Esophagus (tissue), 2 donors: ENCODE measurements at regions not wholly inside any gene's neighbourhood (a gene's known extent, or its start where the extent isn't known, plus 50 kb on each side); places are given as distances from the start of the nearest gene placed in this dataset.

Experiments
- H3K27ac ChIP-seq, 2 donors: one replicate each; pipeline ENCODE4 v1.5.1; 2013; ENCODE audit warnings: low read depth in 2 of 2, mild to moderate bottlenecking in 2 of 2, inconsistent platforms in 1 of 2, low read length in 1 of 2, moderate library complexity in 1 of 2
- H3K27me3 ChIP-seq, 2 donors: one replicate each; pipeline ENCODE4 v1.6.1; 2013; ENCODE audit warnings: low read length in 2 of 2, control low read depth in 1 of 2, mild to moderate bottlenecking in 1 of 2; ENCODE audit not compliant: insufficient read depth in 2 of 2, control insufficient read depth in 1 of 2
- H3K36me3 ChIP-seq, 2 donors: one replicate each; pipeline ENCODE4 v1.6.1; 2013; ENCODE audit warnings: low read length in 1 of 2; ENCODE audit not compliant: control insufficient read depth in 2 of 2, insufficient read depth in 2 of 2
- H3K4me1 ChIP-seq, 2 donors: one replicate each; pipeline ENCODE4 v1.6.1; 2013; ENCODE audit warnings: low read length in 1 of 2; ENCODE audit not compliant: control insufficient read depth in 2 of 2, insufficient read depth in 2 of 2
- H3K4me3 ChIP-seq, 2 donors: one replicate each; pipeline ENCODE4 v1.5.1; 2013; ENCODE audit warnings: low read length in 2 of 2, mild to moderate bottlenecking in 2 of 2, low read depth in 1 of 2, moderate library complexity in 1 of 2
- H3K9me3 ChIP-seq, 2 donors: one replicate each; pipeline ENCODE4 v1.6.1; 2013; ENCODE audit warnings: mild to moderate bottlenecking in 2 of 2, low read depth in 1 of 2, low read length in 1 of 2, moderate library complexity in 1 of 2; ENCODE audit not compliant: control insufficient read depth in 2 of 2, insufficient read depth in 1 of 2
- WGBS, 2 donors: extraction: QIAGEN DNeasy Blood & Tissue Kit; methylation state at CpG; one replicate each; pipeline ENCODE4 v1.1.7; 2013; 5-methylcytosine and 5-hydroxymethylcytosine counted together
- donor health status: healthy with polysubstance abuse.
- donor health status: Bipolar disorder and iron deficiency.

DNA sequence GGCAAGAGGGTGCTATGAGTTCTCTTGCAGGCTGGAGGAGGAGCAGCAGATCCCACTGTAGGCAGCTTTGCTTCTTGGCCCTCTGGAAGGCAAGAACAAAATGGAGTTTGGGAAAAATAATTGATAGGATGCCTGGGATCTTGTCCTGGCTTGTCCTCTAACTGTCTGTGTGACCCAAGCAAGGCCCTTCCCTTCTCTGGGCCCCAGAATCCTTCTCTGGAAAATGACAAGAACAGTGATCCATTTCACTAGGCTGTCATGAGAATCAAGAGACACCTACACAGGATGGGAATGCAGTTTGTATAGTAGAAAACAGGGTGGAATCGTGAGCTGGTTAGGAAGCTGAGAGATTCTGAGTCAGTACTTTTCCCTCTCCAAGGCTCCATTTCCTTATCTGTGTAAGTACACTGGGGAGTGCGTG, 133.3 kb downstream of the PJA1 start:
- Histone ChIP-seq H3K27me3 (peaks cover 0 to 3% of the 10 kb centered on the region in 2 donors), H3K4me1 (peaks cover 0 to 6% of the 10 kb centered on the region in 2 donors), H3K4me3 (no peak overlapping the region), H3K36me3 (no peaks in the 10 kb centered on the region), H3K9me3 (no peaks in the 10 kb centered on the region), H3K27ac (peak overlapping the region; percentile 36 to 37)
- WGBS, 2 donors = 57 to 61% methylated on average over 2 of the region's 2 CpGs

DNA sequence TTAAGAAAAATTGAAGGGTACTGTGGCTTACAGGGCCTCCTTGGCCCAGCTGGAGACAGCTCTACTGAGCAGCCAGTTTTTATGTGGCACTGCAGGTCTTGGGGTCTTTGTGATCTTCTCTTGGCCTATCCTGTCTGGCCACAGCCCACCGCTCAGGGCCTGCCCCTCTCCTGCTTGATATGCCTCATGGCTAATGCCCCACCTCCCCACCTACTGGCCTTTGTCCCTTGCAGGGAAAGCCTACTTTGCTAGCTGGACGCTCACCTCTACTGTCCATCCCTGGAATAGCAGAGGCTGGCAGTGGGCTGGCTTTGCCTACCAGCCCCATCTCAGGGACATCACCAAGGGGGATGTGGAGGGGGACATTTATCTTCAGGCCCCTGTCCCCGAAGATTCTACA, 134.1 kb downstream of the PJA1 start:
- H3K9me3 ChIP-seq = no peaks in the 10 kb centered on the region
- WGBS, 2 donors = 67 to 89% methylated on average over 3 of the region's 3 CpGs
- no peak overlapping the region for H3K27ac ChIP-seq
- H3K4me1 ChIP-seq = peaks cover 0 to 6% of the 10 kb centered on the region in 2 donors
- H3K36me3 ChIP-seq = no peaks in the 10 kb centered on the region
- H3K27me3 ChIP-seq = peaks cover 0 to 3% of the 10 kb centered on the region in 2 donors
- no peak overlapping the region for H3K4me3 ChIP-seq

DNA sequence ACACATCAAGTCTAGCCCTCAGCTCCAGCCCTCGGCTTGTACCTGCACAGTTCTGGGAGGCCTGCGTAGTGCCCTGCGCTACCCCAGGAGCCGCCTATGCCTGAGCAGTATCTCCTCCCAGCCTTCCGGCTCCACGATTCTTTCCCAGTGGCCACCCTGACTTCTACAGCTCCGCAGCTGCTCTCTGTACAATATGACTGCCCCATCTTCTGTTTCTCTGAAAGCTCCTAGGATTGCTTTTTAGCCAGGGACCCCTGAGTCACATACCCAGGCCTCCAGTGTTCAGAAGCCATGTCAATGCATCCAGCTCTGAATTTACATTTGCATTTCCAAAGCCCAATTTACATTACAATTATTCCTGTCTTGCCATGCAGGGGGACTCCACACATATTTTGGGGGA, 135.5 kb downstream of the PJA1 start:
- Histone ChIP-seq H3K9me3 (no peaks in the 10 kb centered on the region), H3K27me3 (no peaks in the 10 kb centered on the region), H3K36me3 (no peaks in the 10 kb centered on the region), H3K4me1 (peaks cover 0 to 6% of the 10 kb centered on the region in 2 donors), H3K4me3 (no peak overlapping the region), H3K27ac (no peak overlapping the region)
- WGBS, 2 donors = 90 to 95% methylated on average over 7 of the region's 7 CpGs

DNA sequence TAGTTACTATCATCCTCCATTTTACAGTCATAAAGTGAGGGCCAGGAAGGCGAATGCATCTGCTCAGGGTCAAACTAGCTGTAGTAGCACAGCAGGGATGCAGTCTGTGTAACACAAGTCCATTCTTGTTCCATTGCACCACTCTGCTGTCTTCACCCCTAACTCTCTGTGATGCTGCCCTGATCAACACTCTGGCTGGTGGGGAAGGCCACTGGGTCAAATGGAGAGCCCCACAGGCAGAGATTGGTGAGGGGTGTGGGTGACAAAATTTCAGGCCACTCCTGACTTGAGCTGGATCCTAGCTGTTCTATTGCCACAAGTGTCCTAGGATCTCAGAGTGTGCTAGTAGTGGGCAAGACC, 136.5 kb downstream of the PJA1 start:
- no peaks in the 10 kb centered on the region for H3K9me3 ChIP-seq
- no peaks in the 10 kb centered on the region for H3K36me3 ChIP-seq
- H3K27ac ChIP-seq = no peak overlapping the region
- peaks cover 0 to 6% of the 10 kb centered on the region in 2 donors for H3K4me1 ChIP-seq
- H3K27me3 ChIP-seq = no peaks in the 10 kb centered on the region
- no peak overlapping the region for H3K4me3 ChIP-seq
- WGBS, 2 donors = 72 to 82% methylated on average over 1 of the region's 1 CpG

DNA sequence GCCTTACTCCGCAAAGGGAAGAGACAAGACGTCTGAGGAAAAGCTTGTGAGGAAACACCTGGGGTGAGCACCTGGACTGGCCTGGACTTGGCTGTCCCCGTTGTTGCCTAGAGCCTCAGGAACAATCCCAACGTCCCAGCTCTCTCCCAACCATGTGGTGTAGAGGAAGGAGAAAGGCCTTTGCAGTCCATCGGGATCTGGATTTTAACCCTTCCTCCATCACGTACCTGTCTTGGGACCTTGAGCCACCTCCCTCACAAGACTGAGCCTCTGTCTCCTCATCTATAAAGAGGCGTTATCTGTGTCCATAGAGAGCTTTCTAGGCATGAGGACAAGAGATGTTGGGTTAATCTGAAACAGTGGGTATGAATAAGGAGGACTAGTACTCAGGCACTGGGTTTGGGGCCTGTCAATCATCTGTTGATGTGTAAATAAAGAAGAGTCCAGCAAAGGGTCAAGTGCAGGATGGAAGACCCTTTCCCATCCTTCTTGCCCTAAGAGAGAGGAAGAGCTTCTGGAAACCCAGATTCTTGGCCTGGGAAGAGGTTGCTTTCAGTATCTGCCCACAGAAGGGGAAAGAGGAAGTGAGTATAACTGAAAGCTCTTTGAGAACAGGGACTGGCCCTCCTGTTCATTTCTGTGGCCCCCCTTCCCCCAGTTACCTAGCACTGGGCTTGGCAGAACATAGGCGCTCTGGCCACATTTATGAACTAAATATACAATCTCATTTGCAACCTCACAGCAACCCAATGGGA, 137.1 kb downstream of the PJA1 start:
- H3K9me3 ChIP-seq = no peaks in the 10 kb centered on the region
- 54 to 71% methylated on average over 8 of the region's 8 CpGs for WGBS, 2 donors
- H3K27ac ChIP-seq = peak overlapping the region; percentile 64 to 67
- H3K4me3 ChIP-seq = no peak overlapping the region
- H3K36me3 ChIP-seq = no peaks in the 10 kb centered on the region
- H3K4me1 ChIP-seq = peaks cover 0 to 6% of the 10 kb centered on the region in 2 donors
- no peaks in the 10 kb centered on the region for H3K27me3 ChIP-seq

DNA sequence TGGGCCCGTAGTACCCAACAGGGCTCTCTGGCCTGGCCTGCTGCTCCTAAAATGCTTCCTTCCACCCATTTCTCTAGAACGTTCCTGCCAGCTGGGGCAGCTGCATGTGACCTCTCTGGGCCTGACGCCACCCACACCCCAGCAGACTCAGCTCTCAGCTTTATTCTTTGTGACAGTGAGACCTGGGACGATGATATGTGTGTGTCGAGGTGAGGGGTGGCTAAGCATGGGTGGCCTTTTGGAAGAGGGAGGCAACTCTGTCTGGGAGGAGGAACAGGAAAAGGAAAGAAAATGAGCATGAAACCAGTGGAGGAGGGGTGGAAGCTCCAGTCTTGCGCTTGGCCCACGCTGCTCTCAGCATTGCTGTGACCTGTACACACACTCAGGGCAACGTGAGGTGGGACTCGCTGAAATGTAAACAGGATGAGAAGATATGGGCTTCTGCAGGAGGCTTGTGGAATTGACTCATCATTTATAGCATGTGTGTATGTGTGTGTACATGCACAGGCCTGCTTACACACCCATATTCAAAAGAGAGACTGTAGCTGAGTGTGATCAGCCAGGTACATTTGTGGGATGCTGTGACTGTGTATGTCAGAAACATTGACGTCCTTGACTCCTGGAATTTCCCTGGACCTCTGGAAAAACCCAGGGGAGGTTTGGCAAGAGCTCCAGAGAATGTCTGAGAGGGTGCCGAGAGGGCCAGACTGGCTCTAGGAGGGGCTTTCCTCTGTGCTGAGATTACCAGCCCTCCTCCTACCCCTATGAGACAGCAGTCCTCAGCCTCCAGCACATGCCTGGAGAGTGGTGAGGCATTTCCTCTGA, 137.9 kb downstream of the PJA1 start:
- WGBS, 2 donors = 27 to 52% methylated on average over 11 of the region's 11 CpGs
- Histone ChIP-seq H3K4me1 (peaks cover 0 to 4% of the 10 kb centered on the region in 2 donors), H3K27me3 (no peaks in the 10 kb centered on the region), H3K4me3 (no peak overlapping the region), H3K36me3 (no peaks in the 10 kb centered on the region), H3K27ac (peak overlapping the region; percentile 71 to 78), H3K9me3 (no peaks in the 10 kb centered on the region)

DNA sequence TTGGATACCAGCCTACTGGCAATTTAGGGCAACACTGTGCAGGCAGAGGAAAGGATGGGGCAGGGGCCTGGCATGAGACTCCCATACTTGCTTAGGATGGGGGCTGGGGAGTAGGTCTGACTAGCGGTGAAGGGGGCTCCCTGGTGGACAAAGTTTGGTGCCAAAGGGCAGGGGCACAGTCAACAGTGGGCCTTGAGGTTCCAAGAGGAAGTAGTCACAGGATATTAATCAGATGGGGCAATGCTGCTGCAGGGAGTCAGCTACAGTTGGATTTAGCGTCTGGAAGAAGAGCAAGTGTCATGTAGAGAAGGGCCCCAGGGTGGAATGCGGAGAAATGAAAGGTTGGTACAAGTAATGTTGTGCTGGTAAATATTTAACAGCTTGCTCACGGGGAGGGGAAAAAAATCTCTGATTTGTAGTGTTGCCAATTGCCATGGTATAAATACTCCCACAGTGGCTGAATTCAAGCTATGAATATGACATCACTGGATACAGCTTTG, 139.4 kb downstream of the PJA1 start:
- H3K36me3 ChIP-seq = no peaks in the 10 kb centered on the region
- peak overlapping the region in 1 of 2 donors; percentile 15 for H3K27ac ChIP-seq
- WGBS, 2 donors = 49 to 51% methylated on average over 4 of the region's 4 CpGs
- peaks cover 0 to 4% of the 10 kb centered on the region in 2 donors for H3K4me1 ChIP-seq
- H3K27me3 ChIP-seq = no peaks in the 10 kb centered on the region
- no peak overlapping the region for H3K4me3 ChIP-seq
- H3K9me3 ChIP-seq = no peaks in the 10 kb centered on the region

DNA sequence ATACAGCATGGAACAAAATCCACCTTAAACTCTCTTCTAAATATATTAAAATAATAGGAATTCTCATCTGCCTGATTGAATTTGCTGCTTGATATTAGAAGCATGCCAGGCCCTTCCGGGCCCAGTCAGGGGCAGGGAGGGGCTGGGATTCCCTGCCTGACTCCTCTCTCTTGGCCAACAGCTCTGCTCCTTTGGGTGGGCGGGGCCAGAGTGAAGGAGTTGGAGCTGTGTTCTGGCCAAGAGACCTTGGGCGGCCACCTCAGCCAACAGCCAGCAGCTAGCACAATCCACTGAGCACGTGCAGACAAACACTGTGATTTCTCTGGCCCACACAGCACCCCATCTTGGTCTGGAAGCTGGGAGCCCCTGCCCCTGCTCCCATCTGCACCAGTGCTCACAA, 140.3 kb downstream of the PJA1 start:
- WGBS, 2 donors = 15 to 35% methylated on average over 4 of the region's 4 CpGs
- Histone ChIP-seq H3K4me3 (no peak overlapping the region), H3K27me3 (no peaks in the 10 kb centered on the region), H3K27ac (peak overlapping the region; percentile 34 to 43), H3K4me1 (peaks cover 0 to 4% of the 10 kb centered on the region in 2 donors), H3K36me3 (no peaks in the 10 kb centered on the region), H3K9me3 (no peaks in the 10 kb centered on the region)

DNA sequence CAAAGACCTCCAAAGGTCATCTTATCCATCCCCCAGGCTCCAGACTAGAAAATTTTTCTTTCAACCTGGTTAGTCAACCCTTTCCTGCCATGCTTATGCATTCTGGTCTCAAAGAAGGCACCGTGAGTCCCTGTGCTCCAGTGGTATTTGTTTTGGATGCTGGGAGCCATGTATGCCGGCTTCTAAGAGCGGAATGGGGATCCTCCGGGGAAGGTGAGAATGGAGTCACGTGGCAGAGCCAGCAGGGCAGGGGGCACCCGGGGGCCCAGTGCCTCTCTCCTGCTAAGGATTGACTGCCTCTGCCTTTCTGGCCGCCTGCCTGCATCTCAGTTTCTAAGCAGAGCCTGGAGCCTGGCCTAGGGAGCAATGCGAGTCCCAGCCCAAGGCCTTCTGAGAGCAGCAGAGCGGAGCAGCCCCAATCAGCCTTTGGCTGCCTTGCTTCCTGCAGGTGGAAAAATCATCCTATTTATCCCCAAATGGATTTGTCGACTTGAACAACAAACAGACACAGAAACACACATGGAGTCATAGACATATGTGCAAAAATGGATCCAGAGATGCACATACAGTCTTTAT, 141.0 kb downstream of the PJA1 start:
- Histone ChIP-seq H3K27ac (no peak overlapping the region), H3K27me3 (no peaks in the 10 kb centered on the region), H3K36me3 (no peaks in the 10 kb centered on the region), H3K4me1 (peaks cover 0 to 4% of the 10 kb centered on the region in 2 donors), H3K9me3 (no peaks in the 10 kb centered on the region), H3K4me3 (no peak overlapping the region)
- 69 to 75% methylated on average over 10 of the region's 10 CpGs for WGBS, 2 donors
